K562 (cell line): ENCODE measurements at regions not wholly inside any gene's neighbourhood (a gene's known extent, or its start where the extent isn't known, plus 50 kb on each side); places are given as distances from the start of the nearest gene placed in this dataset.

ENCODE experiments used
- EP300 ChIP-seq: IDR thresholded peaks from 2 replicates; pipeline ENCODE4 v1.6.1; 2012; ENCODE audit warnings: low read length, improper control_type of control experiment
- JUND ChIP-seq, 2 experiments: IDR thresholded peaks; 2 replicates in 1 of 2; 3 replicates in 1 of 2; pipeline ENCODE4 v1.6.1; 2011; ENCODE audit warnings: borderline replicate concordance in 2 of 2, low read depth in 2 of 2, low read length in 2 of 2, improper control_type of control experiment in 1 of 2, missing biosample characterization in 1 of 2, missing genetic modification characterization in 1 of 2, missing genetic modification reagents in 1 of 2
- KLF13 ChIP-seq: fragments of 450-650 bp; IDR thresholded peaks from 2 replicates; pipeline ENCODE4 v1.6.1; 2016; ENCODE audit warnings: missing genetic modification characterization, low read depth, mild to moderate bottlenecking, missing compliant biosample characterization, moderate library complexity, borderline replicate concordance
- KLF16 ChIP-seq: IDR thresholded peaks from 2 replicates; pipeline ENCODE4 v1.6.1; 2016; ENCODE audit warnings: antibody characterized with exemption
- MAZ ChIP-seq, 2 experiments: fragments of 450-650 bp in 1 of 2; sonication (generic) in 1 of 2; formaldehyde crosslinking; IDR thresholded peaks in 1 of 2; conservative IDR thresholded peaks in 1 of 2; 2 replicates each; pipeline versions ENCODE4 v1.4.0 to v1.5.0; 2020; ENCODE audit warnings: mild to moderate bottlenecking in 1 of 2, missing genetic modification reagents in 1 of 2
- NR2F6 ChIP-seq: fragments of 450-650 bp; formaldehyde crosslinking; IDR thresholded peaks from 2 replicates; pipeline ENCODE4 v1.4.0; 2020; ENCODE audit warnings: mild to moderate bottlenecking
- NUFIP1 ChIP-seq: fragments of 450-650 bp; IDR thresholded peaks from 2 replicates; pipeline ENCODE4 v1.6.1; 2018; ENCODE audit not compliant: partially characterized antibody
- RNF2 ChIP-seq: sonication (generic); IDR thresholded peaks from 2 replicates; pipeline ENCODE4 v1.6.1; 2016
- ZNF165 ChIP-seq: fragments of 250-450 bp; sonication (Bioruptor Pico); IDR thresholded peaks from 2 replicates; pipeline ENCODE4 v1.4.0; 2020; ENCODE audit warnings: borderline replicate concordance
- TF ChIP-seq, protein P1 (sequence below), 3 experiments: IDR thresholded peaks in 2 of 3; conservative IDR thresholded peaks in 1 of 3; 2 replicates each; pipeline ENCODE4 v1.5.1; 2011 to 2012; ENCODE audit warnings: low read length in 3 of 3, mild to moderate bottlenecking in 3 of 3, control low read depth in 2 of 3, improper control_type of control experiment in 1 of 3, inconsistent platforms in 1 of 3, low read depth in 1 of 3, mixed read lengths in 1 of 3, moderate library complexity in 1 of 3; ENCODE audit not compliant: insufficient read depth in 2 of 3
- TF ChIP-seq, protein P2 (sequence below): sonication (generic); formaldehyde crosslinking; IDR thresholded peaks from 2 replicates; pipeline ENCODE4 v1.5.0; 2020; ENCODE audit warnings: missing genetic modification reagents
- TF ChIP-seq, protein P3 (sequence below): sonication (generic); formaldehyde crosslinking; IDR thresholded peaks from 2 replicates; pipeline ENCODE4 v1.8.1; 2023; ENCODE audit warnings: mild to moderate bottlenecking, missing genetic modification reagents

GRCh38 chr6:98578016-98578415 is 256.4 kb upstream of the POU3F2 start:
- TF ChIP-seq EP300: no peak
- TF ChIP-seq JUND (IDR thresholded peaks at IDR 0.05; ENCODE audit: borderline replicate concordance, low read depth, low read length): no peak
- TF ChIP-seq JUND (tag; IDR thresholded peaks at IDR 0.05; ENCODE audit: borderline replicate concordance, low read depth, low read length): no peak
- TF ChIP-seq KLF16: no peak
- TF ChIP-seq NR2F6 (CRISPR knock-in tag): no peak
- TF ChIP-seq RNF2: no peak
- no peak for TF ChIP-seq NUFIP1
- TF ChIP-seq ZNF165 (CRISPR knock-in tag): no peak
- TF ChIP-seq, protein P1, sequence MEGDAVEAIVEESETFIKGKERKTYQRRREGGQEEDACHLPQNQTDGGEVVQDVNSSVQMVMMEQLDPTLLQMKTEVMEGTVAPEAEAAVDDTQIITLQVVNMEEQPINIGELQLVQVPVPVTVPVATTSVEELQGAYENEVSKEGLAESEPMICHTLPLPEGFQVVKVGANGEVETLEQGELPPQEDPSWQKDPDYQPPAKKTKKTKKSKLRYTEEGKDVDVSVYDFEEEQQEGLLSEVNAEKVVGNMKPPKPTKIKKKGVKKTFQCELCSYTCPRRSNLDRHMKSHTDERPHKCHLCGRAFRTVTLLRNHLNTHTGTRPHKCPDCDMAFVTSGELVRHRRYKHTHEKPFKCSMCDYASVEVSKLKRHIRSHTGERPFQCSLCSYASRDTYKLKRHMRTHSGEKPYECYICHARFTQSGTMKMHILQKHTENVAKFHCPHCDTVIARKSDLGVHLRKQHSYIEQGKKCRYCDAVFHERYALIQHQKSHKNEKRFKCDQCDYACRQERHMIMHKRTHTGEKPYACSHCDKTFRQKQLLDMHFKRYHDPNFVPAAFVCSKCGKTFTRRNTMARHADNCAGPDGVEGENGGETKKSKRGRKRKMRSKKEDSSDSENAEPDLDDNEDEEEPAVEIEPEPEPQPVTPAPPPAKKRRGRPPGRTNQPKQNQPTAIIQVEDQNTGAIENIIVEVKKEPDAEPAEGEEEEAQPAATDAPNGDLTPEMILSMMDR (IDR thresholded peaks at IDR 0.05 in 2 of 3, conservative IDR thresholded peaks at IDR 0.05 in 1 of 3; ENCODE audit: insufficient read depth in 2 of 3, low read depth in 1 of 3, low read length in 3 of 3): no peak
- no peak for TF ChIP-seq MAZ (CRISPR knock-in tag; conservative IDR thresholded peaks at IDR 0.05 in 1 of 2, IDR thresholded peaks at IDR 0.05 in 1 of 2)
- no peak for TF ChIP-seq KLF13 (tag)
- TF ChIP-seq, protein P2, sequence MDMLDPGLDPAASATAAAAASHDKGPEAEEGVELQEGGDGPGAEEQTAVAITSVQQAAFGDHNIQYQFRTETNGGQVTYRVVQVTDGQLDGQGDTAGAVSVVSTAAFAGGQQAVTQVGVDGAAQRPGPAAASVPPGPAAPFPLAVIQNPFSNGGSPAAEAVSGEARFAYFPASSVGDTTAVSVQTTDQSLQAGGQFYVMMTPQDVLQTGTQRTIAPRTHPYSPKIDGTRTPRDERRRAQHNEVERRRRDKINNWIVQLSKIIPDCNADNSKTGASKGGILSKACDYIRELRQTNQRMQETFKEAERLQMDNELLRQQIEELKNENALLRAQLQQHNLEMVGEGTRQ (CRISPR knock-in tag): no peak
- TF ChIP-seq, protein P3, sequence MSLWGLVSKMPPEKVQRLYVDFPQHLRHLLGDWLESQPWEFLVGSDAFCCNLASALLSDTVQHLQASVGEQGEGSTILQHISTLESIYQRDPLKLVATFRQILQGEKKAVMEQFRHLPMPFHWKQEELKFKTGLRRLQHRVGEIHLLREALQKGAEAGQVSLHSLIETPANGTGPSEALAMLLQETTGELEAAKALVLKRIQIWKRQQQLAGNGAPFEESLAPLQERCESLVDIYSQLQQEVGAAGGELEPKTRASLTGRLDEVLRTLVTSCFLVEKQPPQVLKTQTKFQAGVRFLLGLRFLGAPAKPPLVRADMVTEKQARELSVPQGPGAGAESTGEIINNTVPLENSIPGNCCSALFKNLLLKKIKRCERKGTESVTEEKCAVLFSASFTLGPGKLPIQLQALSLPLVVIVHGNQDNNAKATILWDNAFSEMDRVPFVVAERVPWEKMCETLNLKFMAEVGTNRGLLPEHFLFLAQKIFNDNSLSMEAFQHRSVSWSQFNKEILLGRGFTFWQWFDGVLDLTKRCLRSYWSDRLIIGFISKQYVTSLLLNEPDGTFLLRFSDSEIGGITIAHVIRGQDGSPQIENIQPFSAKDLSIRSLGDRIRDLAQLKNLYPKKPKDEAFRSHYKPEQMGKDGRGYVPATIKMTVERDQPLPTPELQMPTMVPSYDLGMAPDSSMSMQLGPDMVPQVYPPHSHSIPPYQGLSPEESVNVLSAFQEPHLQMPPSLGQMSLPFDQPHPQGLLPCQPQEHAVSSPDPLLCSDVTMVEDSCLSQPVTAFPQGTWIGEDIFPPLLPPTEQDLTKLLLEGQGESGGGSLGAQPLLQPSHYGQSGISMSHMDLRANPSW (CRISPR knock-in tag): no peak
